ENCODE measurements at regions not wholly inside any gene's neighbourhood (a gene's known extent, or its start where the extent isn't known, plus 50 kb on each side); places are given as distances from the start of the nearest gene placed in this dataset.

DNA sequence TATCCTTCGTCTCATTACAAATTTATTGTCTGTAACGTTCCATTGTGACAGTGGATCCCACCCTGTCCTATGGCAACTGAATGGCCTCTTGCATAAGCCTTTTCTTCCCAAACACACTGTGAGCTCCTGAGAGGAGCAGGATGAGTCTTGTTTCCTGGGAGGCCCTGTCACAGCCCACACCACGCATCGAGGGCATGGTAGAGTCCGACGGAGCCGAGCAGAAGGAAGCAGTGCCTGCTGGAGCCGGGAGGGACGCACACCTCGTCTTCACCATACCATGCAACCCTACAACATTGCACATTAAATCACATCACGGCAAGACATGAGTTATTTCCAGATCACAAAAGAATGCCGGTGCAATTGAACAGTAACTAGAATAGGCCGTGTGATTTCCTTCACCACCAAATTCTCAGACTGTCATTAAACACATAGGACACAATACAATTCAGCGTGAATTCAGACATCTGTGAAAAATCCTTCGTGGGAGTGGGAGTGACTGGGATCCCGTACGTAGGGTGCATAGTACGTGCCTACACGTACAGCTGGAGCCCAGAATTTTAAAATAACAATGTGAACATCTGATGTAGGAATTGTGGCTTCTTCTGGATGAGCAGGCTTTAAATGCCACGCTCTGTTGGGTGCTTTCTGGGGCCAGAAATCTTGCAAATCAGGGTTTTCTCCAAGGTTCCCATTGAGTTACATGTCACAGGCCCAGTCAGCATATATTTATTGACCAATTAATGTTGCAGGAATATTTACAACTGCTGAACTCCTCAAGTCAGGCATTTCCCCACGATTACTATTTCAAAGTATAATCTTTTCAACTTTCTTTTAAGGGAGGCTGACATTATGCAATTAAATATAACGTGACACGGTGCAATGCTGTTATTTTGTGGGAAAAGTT is 201.8 kb downstream of the TTLL2 start:
- H3K4me3 ChIP-seq (ENCODE audit: low read length in 2 of 2), result no peak overlapping the region

GRCh38 chr6:167528239-167528638 is 203.4 kb downstream of the TTLL2 start:
- H3K9ac ChIP-seq (ENCODE audit: low read depth in 1 of 2, low read length in 2 of 2), result no peak overlapping the region
- no peaks in the 10 kb centered on the region for H3K36me3 ChIP-seq (ENCODE audit: control insufficient read depth in 2 of 2, insufficient read depth in 2 of 2, low read length in 2 of 2)
- no peaks in the 10 kb centered on the region for H3K4me1 ChIP-seq (ENCODE audit: control insufficient read depth in 2 of 2, insufficient read depth in 2 of 2, low read length in 2 of 2)
- H3K4me3 ChIP-seq (ENCODE audit: low read length in 2 of 2), result no peak overlapping the region
- H3K27me3 ChIP-seq (ENCODE audit: control insufficient read depth in 2 of 2, insufficient read depth in 2 of 2, low read length in 2 of 2), result peaks cover 2% of the 10 kb centered on the region in 2 donors
- H3K9me3 ChIP-seq (ENCODE audit: control insufficient read depth in 2 of 2, low read length in 2 of 2), result no peaks in the 10 kb centered on the region
- H3K27ac ChIP-seq (ENCODE audit: low read depth in 2 of 2, low read length in 2 of 2), result no peak overlapping the region

More for the DNA sequence above, 201.8 kb downstream of the TTLL2 start:
- H3K27me3 ChIP-seq (ENCODE audit: control insufficient read depth in 2 of 2, insufficient read depth in 2 of 2, low read length in 2 of 2), result peaks cover 2% of the 10 kb centered on the region in 2 donors
- no peaks in the 10 kb centered on the region for H3K9me3 ChIP-seq (ENCODE audit: control insufficient read depth in 2 of 2, low read length in 2 of 2)
- no peak overlapping the region for H3K9ac ChIP-seq (ENCODE audit: low read depth in 1 of 2, low read length in 2 of 2)
- no peak overlapping the region for H3K27ac ChIP-seq (ENCODE audit: low read depth in 2 of 2, low read length in 2 of 2)
- no peaks in the 10 kb centered on the region for H3K4me1 ChIP-seq (ENCODE audit: control insufficient read depth in 2 of 2, insufficient read depth in 2 of 2, low read length in 2 of 2)
- H3K36me3 ChIP-seq (ENCODE audit: control insufficient read depth in 2 of 2, insufficient read depth in 2 of 2, low read length in 2 of 2), result no peaks in the 10 kb centered on the region

- H3K36me3 ChIP-seq (ENCODE audit: control insufficient read depth in 2 of 2, insufficient read depth in 2 of 2, low read length in 2 of 2), result no peaks in the 10 kb centered on the region
- no peak overlapping the region for H3K4me3 ChIP-seq (ENCODE audit: low read length in 2 of 2)
- H3K27me3 ChIP-seq (ENCODE audit: control insufficient read depth in 2 of 2, insufficient read depth in 2 of 2, low read length in 2 of 2), result peaks cover 2% of the 10 kb centered on the region in 2 donors
- H3K9ac ChIP-seq (ENCODE audit: low read depth in 1 of 2, low read length in 2 of 2), result no peak overlapping the region
- H3K4me1 ChIP-seq (ENCODE audit: control insufficient read depth in 2 of 2, insufficient read depth in 2 of 2, low read length in 2 of 2), result no peaks in the 10 kb centered on the region
- no peak overlapping the region for H3K27ac ChIP-seq (ENCODE audit: low read depth in 2 of 2, low read length in 2 of 2)
- no peaks in the 10 kb centered on the region for H3K9me3 ChIP-seq (ENCODE audit: control insufficient read depth in 2 of 2, low read length in 2 of 2)
These were observed 204.1 kb downstream of the TTLL2 start for GRCh38 chr6:167528976-167529375.

GRCh38 chr6:167529444-167530335 is 204.8 kb downstream of the TTLL2 start:
- no peaks in the 10 kb centered on the region for H3K4me1 ChIP-seq (ENCODE audit: control insufficient read depth in 2 of 2, insufficient read depth in 2 of 2, low read length in 2 of 2)
- no peak overlapping the region for H3K4me3 ChIP-seq (ENCODE audit: low read length in 2 of 2)
- H3K9me3 ChIP-seq (ENCODE audit: control insufficient read depth in 2 of 2, low read length in 2 of 2), result no peaks in the 10 kb centered on the region
- H3K36me3 ChIP-seq (ENCODE audit: control insufficient read depth in 2 of 2, insufficient read depth in 2 of 2, low read length in 2 of 2), result no peaks in the 10 kb centered on the region
- H3K9ac ChIP-seq (ENCODE audit: low read depth in 1 of 2, low read length in 2 of 2), result no peak overlapping the region
- no peak overlapping the region for H3K27ac ChIP-seq (ENCODE audit: low read depth in 2 of 2, low read length in 2 of 2)
- peaks cover 2% of the 10 kb centered on the region in 2 donors for H3K27me3 ChIP-seq (ENCODE audit: control insufficient read depth in 2 of 2, insufficient read depth in 2 of 2, low read length in 2 of 2)

DNA sequence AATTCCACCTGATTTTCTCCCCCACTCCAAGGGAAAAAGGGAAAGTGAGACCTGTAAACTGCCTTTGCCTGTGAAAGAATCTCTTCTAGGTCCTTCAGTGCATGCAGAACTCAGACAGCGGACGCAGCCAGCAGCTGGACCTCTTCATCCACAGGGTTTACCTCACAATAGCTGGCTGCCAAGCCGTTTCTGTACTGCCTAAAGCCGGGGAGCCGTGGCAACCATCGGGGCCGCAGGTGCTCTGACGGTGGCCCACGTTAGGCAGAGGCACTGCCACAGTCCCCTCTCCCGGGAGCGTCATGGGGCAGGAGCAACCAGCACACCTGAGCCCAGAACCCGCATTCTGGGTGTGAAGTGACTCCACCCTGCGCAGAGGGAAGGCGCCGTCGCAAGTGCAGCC is 206.1 kb downstream of the TTLL2 start:
- peaks cover 0 to 2% of the 10 kb centered on the region in 2 donors for H3K27me3 ChIP-seq (ENCODE audit: control insufficient read depth in 2 of 2, insufficient read depth in 2 of 2, low read length in 2 of 2)
- H3K9ac ChIP-seq (ENCODE audit: low read depth in 1 of 2, low read length in 2 of 2), result no peak overlapping the region
- no peaks in the 10 kb centered on the region for H3K36me3 ChIP-seq (ENCODE audit: control insufficient read depth in 2 of 2, insufficient read depth in 2 of 2, low read length in 2 of 2)
- H3K9me3 ChIP-seq (ENCODE audit: control insufficient read depth in 2 of 2, low read length in 2 of 2), result no peaks in the 10 kb centered on the region
- no peaks in the 10 kb centered on the region for H3K4me1 ChIP-seq (ENCODE audit: control insufficient read depth in 2 of 2, insufficient read depth in 2 of 2, low read length in 2 of 2)
- H3K4me3 ChIP-seq (ENCODE audit: low read length in 2 of 2), result no peak overlapping the region
- H3K27ac ChIP-seq (ENCODE audit: low read depth in 2 of 2, low read length in 2 of 2), result no peak overlapping the region

DNA sequence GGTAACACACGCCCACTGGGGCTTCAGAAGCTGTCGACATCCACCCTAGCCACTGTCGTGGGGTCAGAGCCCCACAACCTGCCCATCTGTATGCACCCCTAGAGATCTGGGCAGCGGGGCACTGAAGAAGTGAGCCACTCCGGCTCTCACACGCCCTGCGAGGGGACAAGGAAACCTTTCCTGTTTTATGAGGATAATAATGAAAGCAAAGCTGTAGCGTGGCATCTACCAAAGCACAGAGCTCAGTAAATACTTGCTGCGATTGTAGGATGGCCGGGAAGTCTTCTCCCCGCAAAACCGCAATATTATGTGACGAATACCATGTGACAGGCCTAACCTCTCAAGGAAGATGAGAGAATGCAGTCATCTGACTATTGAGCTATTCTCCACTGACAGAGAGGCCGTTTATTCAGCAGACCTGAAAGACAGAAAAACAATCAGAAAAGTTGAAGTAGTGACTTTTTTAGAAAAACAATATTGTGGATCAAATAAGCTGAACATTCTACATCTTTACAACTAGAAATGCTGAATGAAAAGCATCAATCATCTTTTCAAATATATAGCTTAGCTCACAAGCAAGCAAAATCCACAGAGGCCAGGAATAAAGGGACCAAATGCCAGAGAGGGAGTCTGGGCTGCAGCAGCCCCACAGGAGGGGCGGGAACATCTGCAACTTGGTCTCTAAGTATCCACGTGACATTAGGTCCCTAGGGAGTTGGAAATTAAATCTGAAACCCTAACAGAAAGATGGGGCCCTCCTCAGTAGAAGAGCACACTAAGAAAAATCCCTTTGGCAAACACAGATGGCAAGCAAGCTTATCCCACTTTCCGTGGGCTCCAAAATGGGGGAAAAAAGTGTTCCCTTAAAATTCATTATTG is 207.8 kb downstream of the TTLL2 start:
- no peak overlapping the region for H3K27ac ChIP-seq (ENCODE audit: low read depth in 2 of 2, low read length in 2 of 2)
- H3K4me3 ChIP-seq (ENCODE audit: low read length in 2 of 2), result no peak overlapping the region
- no peaks in the 10 kb centered on the region for H3K4me1 ChIP-seq (ENCODE audit: control insufficient read depth in 2 of 2, insufficient read depth in 2 of 2, low read length in 2 of 2)
- no peak overlapping the region for H3K9ac ChIP-seq (ENCODE audit: low read depth in 1 of 2, low read length in 2 of 2)
- H3K27me3 ChIP-seq (ENCODE audit: control insufficient read depth in 2 of 2, insufficient read depth in 2 of 2, low read length in 2 of 2), result peaks cover 0 to 2% of the 10 kb centered on the region in 2 donors
- no peaks in the 10 kb centered on the region for H3K36me3 ChIP-seq (ENCODE audit: control insufficient read depth in 2 of 2, insufficient read depth in 2 of 2, low read length in 2 of 2)
- no peaks in the 10 kb centered on the region for H3K9me3 ChIP-seq (ENCODE audit: control insufficient read depth in 2 of 2, low read length in 2 of 2)

- Histone ChIP-seq H3K27ac (ENCODE audit: low read depth in 2 of 2, low read length in 2 of 2) (no peak overlapping the region), H3K9ac (ENCODE audit: low read depth in 1 of 2, low read length in 2 of 2) (no peak overlapping the region), H3K36me3 (ENCODE audit: control insufficient read depth in 2 of 2, insufficient read depth in 2 of 2, low read length in 2 of 2) (no peaks in the 10 kb centered on the region), H3K9me3 (ENCODE audit: control insufficient read depth in 2 of 2, low read length in 2 of 2) (no peaks in the 10 kb centered on the region), H3K27me3 (ENCODE audit: control insufficient read depth in 2 of 2, insufficient read depth in 2 of 2, low read length in 2 of 2) (peaks cover 0 to 2% of the 10 kb centered on the region in 2 donors), H3K4me3 (ENCODE audit: low read length in 2 of 2) (no peak overlapping the region), H3K4me1 (ENCODE audit: control insufficient read depth in 2 of 2, insufficient read depth in 2 of 2, low read length in 2 of 2) (no peaks in the 10 kb centered on the region)
These were observed 209.0 kb downstream of the TTLL2 start for GRCh38 chr6:167533851-167534250.

GRCh38 chr6:167537816-167538215 is 212.9 kb downstream of the TTLL2 start:
- Histone ChIP-seq H3K27ac (ENCODE audit: low read depth in 2 of 2, low read length in 2 of 2) (no peak overlapping the region), H3K4me1 (ENCODE audit: control insufficient read depth in 2 of 2, insufficient read depth in 2 of 2, low read length in 2 of 2) (no peaks in the 10 kb centered on the region), H3K4me3 (ENCODE audit: low read length in 2 of 2) (no peak overlapping the region), H3K9ac (ENCODE audit: low read depth in 1 of 2, low read length in 2 of 2) (no peak overlapping the region), H3K36me3 (ENCODE audit: control insufficient read depth in 2 of 2, insufficient read depth in 2 of 2, low read length in 2 of 2) (no peaks in the 10 kb centered on the region), H3K27me3 (ENCODE audit: control insufficient read depth in 2 of 2, insufficient read depth in 2 of 2, low read length in 2 of 2) (no peaks in the 10 kb centered on the region), H3K9me3 (ENCODE audit: control insufficient read depth in 2 of 2, low read length in 2 of 2) (no peaks in the 10 kb centered on the region)

GRCh38 chr6:167538746-167539145 is 213.9 kb downstream of the TTLL2 start:
- Histone ChIP-seq H3K36me3 (ENCODE audit: control insufficient read depth in 2 of 2, insufficient read depth in 2 of 2, low read length in 2 of 2) (no peaks in the 10 kb centered on the region), H3K4me3 (ENCODE audit: low read length in 2 of 2) (no peak overlapping the region), H3K9ac (ENCODE audit: low read depth in 1 of 2, low read length in 2 of 2) (no peak overlapping the region), H3K27me3 (ENCODE audit: control insufficient read depth in 2 of 2, insufficient read depth in 2 of 2, low read length in 2 of 2) (no peaks in the 10 kb centered on the region), H3K4me1 (ENCODE audit: control insufficient read depth in 2 of 2, insufficient read depth in 2 of 2, low read length in 2 of 2) (no peaks in the 10 kb centered on the region), H3K27ac (ENCODE audit: low read depth in 2 of 2, low read length in 2 of 2) (no peak overlapping the region), H3K9me3 (ENCODE audit: control insufficient read depth in 2 of 2, low read length in 2 of 2) (no peaks in the 10 kb centered on the region)
